SK-N-SH treated with all-trans-retinoic acid at 6 μM for 48 hours (cell line): ENCODE measurements at regions not wholly inside any gene's neighbourhood (a gene's known extent, or its start where the extent isn't known, plus 50 kb on each side); places are given as distances from the start of the nearest gene placed in this dataset.

ENCODE experiments used
- ATAC-seq: fragments of 200-7000 bp; cut with Tn5 transposase; 3 replicates; pipeline ENCODE4 v1.9.1; 2020; ENCODE audit warnings: mild to moderate bottlenecking, moderate library complexity
- BACH2 ChIP-seq: fragments of 250-450 bp; sonication (Bioruptor Pico); IDR thresholded peaks from 2 replicates; pipeline ENCODE4 v1.9.0; 2021; ENCODE audit warnings: mild to moderate bottlenecking, borderline replicate concordance
- CSDC2 ChIP-seq: fragments of 250-450 bp; sonication (Bioruptor Pico); IDR thresholded peaks from 2 replicates; pipeline ENCODE4 v1.5.0; 2020; ENCODE audit warnings: mild to moderate bottlenecking, moderate library complexity
- CSRNP3 ChIP-seq: fragments of 250-450 bp; sonication (Bioruptor Pico); IDR thresholded peaks from 2 replicates; pipeline ENCODE4 v1.5.1; 2021; ENCODE audit warnings: mild to moderate bottlenecking, moderate library complexity
- ESRRG ChIP-seq: fragments of 250-450 bp; sonication (Bioruptor Pico); IDR thresholded peaks from 2 replicates; pipeline ENCODE4 v1.6.1; 2021; ENCODE audit warnings: mild to moderate bottlenecking
- GLIS3 ChIP-seq: fragments of 250-450 bp; sonication (Bioruptor Pico); IDR thresholded peaks from 2 replicates; pipeline ENCODE4 v1.5.0; 2020; ENCODE audit warnings: mild to moderate bottlenecking, moderate library complexity
- ISL1 ChIP-seq: fragments of 250-450 bp; sonication (Bioruptor Pico); IDR thresholded peaks from 2 replicates; pipeline ENCODE4 v2.1.2; 2022; ENCODE audit warnings: mild to moderate bottlenecking, moderate library complexity
- OSR1 ChIP-seq: fragments of 250-450 bp; sonication (Bioruptor Pico); IDR thresholded peaks from 2 replicates; pipeline ENCODE4 v1.8.0; 2022; ENCODE audit warnings: moderate library complexity, mild to moderate bottlenecking, inconsistent platforms
- PATZ1 ChIP-seq: fragments of 250-450 bp; sonication (Bioruptor Pico); IDR thresholded peaks from 2 replicates; pipeline ENCODE4 v1.8.0; 2020; ENCODE audit warnings: mild to moderate bottlenecking, moderate library complexity, borderline replicate concordance
- POU6F1 ChIP-seq: fragments of 250-450 bp; sonication (Bioruptor Pico); IDR thresholded peaks from 2 replicates; pipeline ENCODE4 v1.8.0; 2021; ENCODE audit warnings: low read depth, mild to moderate bottlenecking, moderate library complexity, borderline replicate concordance
- PPARA ChIP-seq: fragments of 250-450 bp; sonication (Bioruptor Pico); IDR thresholded peaks from 2 replicates; pipeline ENCODE4 v1.5.0; 2020; ENCODE audit warnings: mild to moderate bottlenecking, borderline replicate concordance
- RARB ChIP-seq: fragments of 250-450 bp; sonication (Bioruptor Pico); IDR thresholded peaks from 2 replicates; pipeline ENCODE4 v1.8.0; 2021; ENCODE audit warnings: mild to moderate bottlenecking, moderate library complexity
- TCF4 ChIP-seq: fragments of 250-450 bp; sonication (Bioruptor Pico); IDR thresholded peaks from 2 replicates; pipeline ENCODE4 v1.8.0; 2021; ENCODE audit warnings: mild to moderate bottlenecking, moderate library complexity, borderline replicate concordance
- TOX ChIP-seq: fragments of 250-450 bp; sonication (Bioruptor Pico); IDR thresholded peaks from 2 replicates; pipeline ENCODE4 v1.8.0; 2021; ENCODE audit warnings: mild to moderate bottlenecking, moderate library complexity, borderline replicate concordance
- ZC3H10 ChIP-seq: fragments of 250-450 bp; sonication (Bioruptor Pico); IDR thresholded peaks from 2 replicates; pipeline ENCODE4 v1.5.1; 2021; ENCODE audit warnings: mild to moderate bottlenecking, moderate library complexity
- ZFP3 ChIP-seq: fragments of 250-450 bp; sonication (Bioruptor Pico); IDR thresholded peaks from 2 replicates; pipeline ENCODE4 v1.5.0; 2020; ENCODE audit warnings: mild to moderate bottlenecking, moderate library complexity
- ZFP30 ChIP-seq: fragments of 450-650 bp; formaldehyde crosslinking; IDR thresholded peaks from 2 replicates; pipeline ENCODE4 v1.5.0; 2022; ENCODE audit warnings: mild to moderate bottlenecking, moderate library complexity
- ZNF70 ChIP-seq: fragments of 450-650 bp; formaldehyde crosslinking; IDR thresholded peaks from 2 replicates; pipeline ENCODE4 v1.5.0; 2020; ENCODE audit warnings: mild to moderate bottlenecking, moderate library complexity
- ZNF8 ChIP-seq: fragments of 450-650 bp; formaldehyde crosslinking; IDR thresholded peaks from 2 replicates; pipeline ENCODE4 v1.5.0; 2020; ENCODE audit warnings: mild to moderate bottlenecking, moderate library complexity
- TF ChIP-seq, protein P1 (sequence below): fragments of 250-450 bp; sonication (Bioruptor Pico); IDR thresholded peaks from 2 replicates; pipeline ENCODE4 v1.5.0; 2020; ENCODE audit warnings: mild to moderate bottlenecking, moderate library complexity
- TF ChIP-seq, protein P2 (sequence below): fragments of 250-450 bp; sonication (Bioruptor Pico); IDR thresholded peaks from 2 replicates; pipeline ENCODE4 v1.5.1; 2020; ENCODE audit warnings: low read depth, mild to moderate bottlenecking, moderate library complexity

DNA sequence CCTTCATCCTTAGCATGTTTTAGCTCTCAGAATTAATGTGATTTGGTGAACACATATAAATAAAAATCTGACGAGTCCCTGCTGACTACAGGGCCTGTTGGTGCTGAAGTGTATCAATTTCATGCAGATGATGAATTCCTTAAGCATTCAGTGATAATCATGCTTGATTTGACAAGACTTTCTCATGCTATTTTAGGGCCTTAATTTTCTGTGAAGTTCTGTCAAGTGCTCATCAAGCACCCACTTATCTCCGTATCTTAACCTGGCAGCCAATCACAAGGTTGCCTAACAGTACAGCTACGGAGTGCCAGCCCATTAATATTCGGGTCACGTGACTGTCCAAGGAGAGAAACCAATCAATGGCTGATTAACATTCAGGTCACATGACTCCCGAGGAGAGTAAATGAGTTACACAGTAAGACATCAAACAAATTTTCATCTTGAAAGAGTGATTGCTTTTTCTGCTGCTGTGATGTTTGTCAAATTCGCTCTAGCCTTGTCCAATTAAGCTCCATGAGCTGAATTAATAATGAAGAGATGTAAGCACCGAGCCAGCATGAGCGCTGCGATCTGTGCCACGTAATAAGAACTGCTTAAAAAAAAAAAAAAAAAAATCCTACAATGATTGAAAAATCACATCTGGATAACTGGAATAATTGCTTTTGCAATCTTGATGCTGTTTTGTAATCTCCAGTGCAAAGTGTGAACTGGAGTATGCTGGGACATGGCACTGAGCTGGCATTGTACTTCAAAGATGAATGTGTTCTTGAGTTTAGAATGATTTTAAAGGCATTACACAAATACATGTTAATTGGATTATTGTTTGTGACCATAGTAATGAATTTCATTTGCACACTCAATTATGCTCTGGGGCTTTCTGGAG is 104.3 kb upstream of the SPATA31D4 start:
- ATAC-seq: no peak
- TF ChIP-seq TCF4 (no peak), ZC3H10 (no peak), OSR1 (CRISPR knock-in tag) (no peak), CSRNP3 (CRISPR knock-in tag) (no peak), ZNF8 (CRISPR knock-in tag) (no peak), ZNF70 (CRISPR knock-in tag) (no peak), TOX (no peak), CSDC2 (CRISPR knock-in tag) (no peak), ZFP3 (CRISPR knock-in tag) (no peak), ESRRG (CRISPR knock-in tag) (no peak), RARB (CRISPR knock-in tag) (no peak), BACH2 (CRISPR knock-in tag) (no peak), POU6F1 (CRISPR knock-in tag) (no peak), ISL1 (no peak)
- TF ChIP-seq, protein P1, sequence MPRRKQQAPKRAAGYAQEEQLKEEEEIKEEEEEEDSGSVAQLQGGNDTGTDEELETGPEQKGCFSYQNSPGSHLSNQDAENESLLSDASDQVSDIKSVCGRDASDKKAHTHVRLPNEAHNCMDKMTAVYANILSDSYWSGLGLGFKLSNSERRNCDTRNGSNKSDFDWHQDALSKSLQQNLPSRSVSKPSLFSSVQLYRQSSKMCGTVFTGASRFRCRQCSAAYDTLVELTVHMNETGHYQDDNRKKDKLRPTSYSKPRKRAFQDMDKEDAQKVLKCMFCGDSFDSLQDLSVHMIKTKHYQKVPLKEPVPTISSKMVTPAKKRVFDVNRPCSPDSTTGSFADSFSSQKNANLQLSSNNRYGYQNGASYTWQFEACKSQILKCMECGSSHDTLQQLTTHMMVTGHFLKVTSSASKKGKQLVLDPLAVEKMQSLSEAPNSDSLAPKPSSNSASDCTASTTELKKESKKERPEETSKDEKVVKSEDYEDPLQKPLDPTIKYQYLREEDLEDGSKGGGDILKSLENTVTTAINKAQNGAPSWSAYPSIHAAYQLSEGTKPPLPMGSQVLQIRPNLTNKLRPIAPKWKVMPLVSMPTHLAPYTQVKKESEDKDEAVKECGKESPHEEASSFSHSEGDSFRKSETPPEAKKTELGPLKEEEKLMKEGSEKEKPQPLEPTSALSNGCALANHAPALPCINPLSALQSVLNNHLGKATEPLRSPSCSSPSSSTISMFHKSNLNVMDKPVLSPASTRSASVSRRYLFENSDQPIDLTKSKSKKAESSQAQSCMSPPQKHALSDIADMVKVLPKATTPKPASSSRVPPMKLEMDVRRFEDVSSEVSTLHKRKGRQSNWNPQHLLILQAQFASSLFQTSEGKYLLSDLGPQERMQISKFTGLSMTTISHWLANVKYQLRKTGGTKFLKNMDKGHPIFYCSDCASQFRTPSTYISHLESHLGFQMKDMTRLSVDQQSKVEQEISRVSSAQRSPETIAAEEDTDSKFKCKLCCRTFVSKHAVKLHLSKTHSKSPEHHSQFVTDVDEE (CRISPR knock-in tag): no peak
- TF ChIP-seq, protein P2, sequence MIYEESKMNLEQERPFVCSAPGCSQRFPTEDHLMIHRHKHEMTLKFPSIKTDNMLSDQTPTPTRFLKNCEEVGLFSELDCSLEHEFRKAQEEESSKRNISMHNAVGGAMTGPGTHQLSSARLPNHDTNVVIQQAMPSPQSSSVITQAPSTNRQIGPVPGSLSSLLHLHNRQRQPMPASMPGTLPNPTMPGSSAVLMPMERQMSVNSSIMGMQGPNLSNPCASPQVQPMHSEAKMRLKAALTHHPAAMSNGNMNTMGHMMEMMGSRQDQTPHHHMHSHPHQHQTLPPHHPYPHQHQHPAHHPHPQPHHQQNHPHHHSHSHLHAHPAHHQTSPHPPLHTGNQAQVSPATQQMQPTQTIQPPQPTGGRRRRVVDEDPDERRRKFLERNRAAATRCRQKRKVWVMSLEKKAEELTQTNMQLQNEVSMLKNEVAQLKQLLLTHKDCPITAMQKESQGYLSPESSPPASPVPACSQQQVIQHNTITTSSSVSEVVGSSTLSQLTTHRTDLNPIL (CRISPR knock-in tag): no peak

GRCh38 chr9:81824802-81825730 is 103.2 kb upstream of the SPATA31D4 start:
- ATAC-seq: no peak

More at GRCh38 chr9:81824802-81825730, 103.2 kb upstream of the SPATA31D4 start:
- TF ChIP-seq PPARA (CRISPR knock-in tag): no peak
- no peak for TF ChIP-seq ZFP30
- TF ChIP-seq PATZ1 (CRISPR knock-in tag): no peak
- no peak for TF ChIP-seq TCF4
- no peak for TF ChIP-seq GLIS3 (CRISPR knock-in tag)
- no peak for TF ChIP-seq RARB (CRISPR knock-in tag)
- no peak for TF ChIP-seq OSR1 (CRISPR knock-in tag)
- TF ChIP-seq ZFP3 (CRISPR knock-in tag): no peak
- TF ChIP-seq BACH2 (CRISPR knock-in tag): no peak
